Body of pancreas (tissue), 4 donors: ENCODE measurements at regions not wholly inside any gene's neighbourhood (a gene's known extent, or its start where the extent isn't known, plus 50 kb on each side); places are given as distances from the start of the nearest gene placed in this dataset.

Experiments
- POLR2A ChIP-seq, 3 donors: fragments of 450-650 bp; IDR thresholded peaks; one replicate each; pipeline ENCODE4 v1.6.1; 2016; ENCODE audit warnings: antibody characterized with exemption in 3 of 3, mild to moderate bottlenecking in 2 of 3
- TF ChIP-seq, protein P1 (sequence below), 7 experiments: fragments of 450-650 bp in 4 of 7; fragments of 200-600 bp in 3 of 7; sonication (generic) in 3 of 7; IDR thresholded peaks; one replicate each; pipeline ENCODE4 v1.5.1; 2016 to 2019; ENCODE audit warnings: antibody characterized with exemption in 7 of 7

DNA sequence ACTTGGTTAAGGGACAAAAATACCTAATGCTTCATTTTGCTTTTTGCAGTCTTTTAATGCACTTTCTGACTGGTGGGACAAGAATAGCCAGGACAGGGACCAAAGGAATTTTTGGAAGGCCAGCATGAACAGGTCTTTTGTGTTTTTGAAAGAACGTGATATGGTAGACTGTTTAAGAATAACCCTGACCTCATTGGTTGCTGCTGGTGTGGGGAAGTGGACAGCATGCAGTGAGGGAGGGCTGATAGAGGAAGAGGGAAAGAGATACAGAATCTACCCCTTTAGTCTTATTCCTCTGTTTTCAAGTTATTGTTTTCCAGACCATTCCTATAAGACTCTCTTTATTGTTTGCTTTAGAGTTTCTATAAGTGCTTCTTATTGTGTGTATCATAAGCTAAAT, 816.2 kb downstream of the CDH11 start:
- TF ChIP-seq, protein P1, sequence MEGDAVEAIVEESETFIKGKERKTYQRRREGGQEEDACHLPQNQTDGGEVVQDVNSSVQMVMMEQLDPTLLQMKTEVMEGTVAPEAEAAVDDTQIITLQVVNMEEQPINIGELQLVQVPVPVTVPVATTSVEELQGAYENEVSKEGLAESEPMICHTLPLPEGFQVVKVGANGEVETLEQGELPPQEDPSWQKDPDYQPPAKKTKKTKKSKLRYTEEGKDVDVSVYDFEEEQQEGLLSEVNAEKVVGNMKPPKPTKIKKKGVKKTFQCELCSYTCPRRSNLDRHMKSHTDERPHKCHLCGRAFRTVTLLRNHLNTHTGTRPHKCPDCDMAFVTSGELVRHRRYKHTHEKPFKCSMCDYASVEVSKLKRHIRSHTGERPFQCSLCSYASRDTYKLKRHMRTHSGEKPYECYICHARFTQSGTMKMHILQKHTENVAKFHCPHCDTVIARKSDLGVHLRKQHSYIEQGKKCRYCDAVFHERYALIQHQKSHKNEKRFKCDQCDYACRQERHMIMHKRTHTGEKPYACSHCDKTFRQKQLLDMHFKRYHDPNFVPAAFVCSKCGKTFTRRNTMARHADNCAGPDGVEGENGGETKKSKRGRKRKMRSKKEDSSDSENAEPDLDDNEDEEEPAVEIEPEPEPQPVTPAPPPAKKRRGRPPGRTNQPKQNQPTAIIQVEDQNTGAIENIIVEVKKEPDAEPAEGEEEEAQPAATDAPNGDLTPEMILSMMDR (IDR thresholded peaks at IDR 0.05), result no peak
- TF ChIP-seq POLR2A (IDR thresholded peaks at IDR 0.05), result no peak
